Caco-2 (cell line): ENCODE measurements at regions not wholly inside any gene's neighbourhood (a gene's known extent, or its start where the extent isn't known, plus 50 kb on each side); places are given as distances from the start of the nearest gene placed in this dataset.

Experiments used
- BruUV-seq: library from RNA; stranded (reverse); fragments of 400-500 nt; replicated peaks from 2 replicates; lab custom pipeline; 2021; lab: Mats Ljungman, UMichigan
- CTCF ChIA-PET: fragments of 300-600 bp; sonication (Branson Sonifier 250); formaldehyde crosslinking; loops from one replicate; lab custom pipeline; 2022; ENCODE audit warnings: antibody characterized with exemption; lab: Charles Lee
- POLR2A ChIA-PET: fragments of 300-600 bp; sonication (Branson Sonifier 250); formaldehyde crosslinking; loops from one replicate; lab custom pipeline; 2022; ENCODE audit warnings: antibody characterized with exemption; lab: Charles Lee
- DNase-seq, 2 experiments: peaks; one replicate each; pipeline versions ENCODE4 v3.0.0 to v3.0.0-alpha.2; 2020 to 2022
- H3K27me3 ChIP-seq: replicated peaks from 2 replicates; pipeline ENCODE4 v1.6.0; 2011; ENCODE audit warnings: low read length; ENCODE audit not compliant: control insufficient read depth, insufficient read depth
- H3K36me3 ChIP-seq: 2 replicates; pipeline ENCODE4 v1.5.1; 2011; ENCODE audit warnings: low read length; ENCODE audit not compliant: control insufficient read depth, insufficient read depth
- H3K4me1 ChIP-seq: fragments of 250-450 bp; sonication (Bioruptor Pico); 2 replicates; pipeline ENCODE4 v1.5.1; 2020; ENCODE audit warnings: mild to moderate bottlenecking
- H3K4me3 ChIP-seq: 2 replicates; pipeline ENCODE4 v1.5.1; 2011; ENCODE audit warnings: low read depth, mild to moderate bottlenecking, control low read depth, low read length
- H3K9me3 ChIP-seq: fragments of 250-450 bp; sonication (Bioruptor Pico); 2 replicates; pipeline ENCODE4 v1.5.1; 2020; ENCODE audit warnings: mild to moderate bottlenecking, moderate library complexity
- H3K27ac Mint-ChIP-seq: one replicate; pipeline ENCODE4 v1.8.0; 2022; ENCODE audit warnings: mixed read lengths; ENCODE audit not compliant: unreplicated experiment
- H3K27me3 Mint-ChIP-seq: one replicate; pipeline ENCODE4 v1.8.0; 2022; ENCODE audit warnings: mixed read lengths; ENCODE audit not compliant: insufficient read depth, unreplicated experiment
- H3K36me3 Mint-ChIP-seq: one replicate; pipeline ENCODE4 v1.8.0; 2022; ENCODE audit warnings: mild to moderate bottlenecking, mixed read lengths; ENCODE audit not compliant: insufficient read depth, unreplicated experiment
- H3K4me1 Mint-ChIP-seq: one replicate; pipeline ENCODE4 v1.8.0; 2022; ENCODE audit warnings: low read depth, mixed read lengths; ENCODE audit not compliant: unreplicated experiment
- H3K4me3 Mint-ChIP-seq: one replicate; pipeline ENCODE4 v1.8.0; 2022; ENCODE audit warnings: mild to moderate bottlenecking, moderate library complexity, mixed read lengths; ENCODE audit not compliant: unreplicated experiment
- H3K9me3 Mint-ChIP-seq: one replicate; pipeline ENCODE4 v1.8.0; 2022; ENCODE audit warnings: mixed read lengths; ENCODE audit not compliant: unreplicated experiment
- intact Hi-C: fragments of 100-400 bp; cut with micrococcal nuclease; formaldehyde crosslinking; loops from one replicate; pipeline ENCODE4 v1.10.0; 2022; ENCODE audit not compliant: unreplicated experiment
- TF ChIP-seq, protein P1 (sequence below), 2 experiments: fragments of 200-600 bp in 1 of 2; IDR thresholded peaks; 1 replicate in 1 of 2; 2 replicates in 1 of 2; pipeline versions ENCODE4 v1.5.1 to v1.8.0; 2011 to 2022; ENCODE audit warnings: antibody characterized with exemption in 1 of 2, control low read depth in 1 of 2, inconsistent platforms in 1 of 2, low read depth in 1 of 2, low read length in 1 of 2, mild to moderate bottlenecking in 1 of 2, moderate library complexity in 1 of 2; ENCODE audit not compliant: insufficient read depth in 1 of 2, severe bottlenecking in 1 of 2, unreplicated experiment in 1 of 2

DNA sequence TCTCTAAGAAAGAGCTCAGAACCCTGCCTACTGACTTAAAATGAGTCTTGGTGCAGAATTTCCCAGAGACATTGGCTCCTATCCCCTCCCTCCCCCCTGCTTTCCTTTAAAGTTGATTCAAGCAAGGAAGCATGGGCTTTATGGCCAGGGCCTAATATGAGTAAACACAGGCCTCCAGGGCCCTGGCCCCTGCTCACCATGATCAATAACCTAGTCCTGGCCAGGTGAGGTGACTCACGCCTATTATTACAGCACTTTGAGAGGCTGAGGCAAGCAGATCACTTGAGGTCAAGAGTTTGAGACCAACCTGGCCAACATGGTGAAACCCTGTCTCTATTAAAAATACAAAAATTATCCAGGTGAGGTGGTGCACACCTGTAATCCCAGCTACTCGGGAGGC lies 165.1 kb upstream of the TMCC3 start:
- no peaks in the 10 kb centered on the region for H3K4me1 ChIP-seq
- DNase-seq = no peak
- H3K4me3 Mint-ChIP-seq = no peak overlapping the region
- TF ChIP-seq, protein P1, sequence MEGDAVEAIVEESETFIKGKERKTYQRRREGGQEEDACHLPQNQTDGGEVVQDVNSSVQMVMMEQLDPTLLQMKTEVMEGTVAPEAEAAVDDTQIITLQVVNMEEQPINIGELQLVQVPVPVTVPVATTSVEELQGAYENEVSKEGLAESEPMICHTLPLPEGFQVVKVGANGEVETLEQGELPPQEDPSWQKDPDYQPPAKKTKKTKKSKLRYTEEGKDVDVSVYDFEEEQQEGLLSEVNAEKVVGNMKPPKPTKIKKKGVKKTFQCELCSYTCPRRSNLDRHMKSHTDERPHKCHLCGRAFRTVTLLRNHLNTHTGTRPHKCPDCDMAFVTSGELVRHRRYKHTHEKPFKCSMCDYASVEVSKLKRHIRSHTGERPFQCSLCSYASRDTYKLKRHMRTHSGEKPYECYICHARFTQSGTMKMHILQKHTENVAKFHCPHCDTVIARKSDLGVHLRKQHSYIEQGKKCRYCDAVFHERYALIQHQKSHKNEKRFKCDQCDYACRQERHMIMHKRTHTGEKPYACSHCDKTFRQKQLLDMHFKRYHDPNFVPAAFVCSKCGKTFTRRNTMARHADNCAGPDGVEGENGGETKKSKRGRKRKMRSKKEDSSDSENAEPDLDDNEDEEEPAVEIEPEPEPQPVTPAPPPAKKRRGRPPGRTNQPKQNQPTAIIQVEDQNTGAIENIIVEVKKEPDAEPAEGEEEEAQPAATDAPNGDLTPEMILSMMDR (IDR thresholded peaks at IDR 0.05; ENCODE audit: insufficient read depth in 1 of 2, low read depth in 1 of 2, low read length in 1 of 2, severe bottlenecking in 1 of 2, unreplicated experiment in 1 of 2) = no peak
- no peak overlapping the region for H3K27ac Mint-ChIP-seq
- no peaks in the 10 kb centered on the region; the same call in 1 of the 2 replicates for H3K27me3 ChIP-seq
- ChIA-PET CTCF (no interaction called here), POLR2A (no interaction called here)
- no peaks in the 10 kb centered on the region for H3K27me3 Mint-ChIP-seq
- no peaks in the 10 kb centered on the region for H3K36me3 ChIP-seq
- no peak overlapping the region for H3K4me3 ChIP-seq
- H3K9me3 ChIP-seq = peaks cover 29% of the 10 kb centered on the region
- H3K36me3 Mint-ChIP-seq = no peaks in the 10 kb centered on the region
- no TSS peak for BruUV-seq
- intact Hi-C loops = no loop called here
- no peaks in the 10 kb centered on the region for H3K4me1 Mint-ChIP-seq
- peaks cover 19% of the 10 kb centered on the region for H3K9me3 Mint-ChIP-seq

DNA sequence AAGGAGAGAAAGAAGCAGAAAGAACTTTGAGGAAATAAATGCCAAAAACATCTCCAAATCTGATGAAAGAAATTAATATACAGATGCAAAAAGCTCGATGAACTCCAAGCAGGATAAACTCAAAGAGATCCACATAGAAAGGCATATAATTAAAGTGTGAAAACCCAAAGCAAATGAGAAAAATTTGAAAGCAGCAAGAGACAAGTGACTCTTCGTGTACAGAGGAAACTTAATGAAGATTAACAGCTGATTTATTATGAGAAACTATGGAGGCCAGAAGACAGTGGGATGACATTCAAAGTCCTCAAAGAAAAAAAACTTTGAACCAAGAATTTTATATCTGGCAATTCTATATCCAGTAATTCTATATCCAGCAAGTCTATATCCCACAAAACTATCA lies 163.0 kb upstream of the TMCC3 start:
- H3K9me3 Mint-ChIP-seq = peaks cover 19% of the 10 kb centered on the region
- no peaks in the 10 kb centered on the region for H3K27me3 Mint-ChIP-seq
- Histone ChIP-seq H3K36me3 (no peaks in the 10 kb centered on the region), H3K27me3 (no peaks in the 10 kb centered on the region), H3K4me3 (no peak overlapping the region), H3K9me3 (peaks cover 29% of the 10 kb centered on the region), H3K4me1 (no peaks in the 10 kb centered on the region)
- TF ChIP-seq, protein P1 (IDR thresholded peaks at IDR 0.05; ENCODE audit: insufficient read depth in 1 of 2, low read depth in 1 of 2, low read length in 1 of 2, severe bottlenecking in 1 of 2, unreplicated experiment in 1 of 2) = no peak
- intact Hi-C loops = no loop called here
- no peaks in the 10 kb centered on the region for H3K36me3 Mint-ChIP-seq
- H3K4me1 Mint-ChIP-seq = no peaks in the 10 kb centered on the region
- CTCF ChIA-PET = no interaction called here
- no peak overlapping the region for H3K4me3 Mint-ChIP-seq
- no TSS peak for BruUV-seq
- DNase-seq = no peak
- POLR2A ChIA-PET = no interaction called here
- H3K27ac Mint-ChIP-seq = no peak overlapping the region

DNA sequence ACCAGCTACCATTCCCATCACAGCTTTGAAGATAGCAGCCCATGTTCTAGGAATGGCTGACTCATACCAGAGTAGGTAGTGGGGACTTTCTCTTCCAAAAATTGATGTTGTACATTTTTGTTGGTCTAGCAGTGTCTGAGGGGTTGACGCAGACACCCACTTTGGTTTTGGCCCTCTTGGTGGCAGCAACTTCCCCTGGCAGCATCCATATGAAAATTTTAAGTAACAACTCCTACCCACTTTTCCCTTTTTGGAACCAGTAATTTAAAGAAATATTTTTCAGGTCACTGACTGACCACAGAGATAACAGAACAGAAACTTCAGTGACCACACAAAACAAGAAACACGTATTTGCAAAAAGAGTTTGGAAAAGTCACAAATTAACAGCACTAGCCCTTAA lies 162.0 kb upstream of the TMCC3 start:
- H3K4me1 Mint-ChIP-seq = no peaks in the 10 kb centered on the region
- peaks cover 19% of the 10 kb centered on the region for H3K9me3 Mint-ChIP-seq
- Histone ChIP-seq H3K9me3 (peaks cover 29% of the 10 kb centered on the region), H3K4me1 (no peaks in the 10 kb centered on the region), H3K4me3 (no peak overlapping the region), H3K27me3 (no peaks in the 10 kb centered on the region), H3K36me3 (no peaks in the 10 kb centered on the region)
- no peaks in the 10 kb centered on the region for H3K27me3 Mint-ChIP-seq
- H3K4me3 Mint-ChIP-seq = no peak overlapping the region
- ChIA-PET CTCF (no interaction called here), POLR2A (no interaction called here)
- TF ChIP-seq, protein P1 (IDR thresholded peaks at IDR 0.05; ENCODE audit: insufficient read depth in 1 of 2, low read depth in 1 of 2, low read length in 1 of 2, severe bottlenecking in 1 of 2, unreplicated experiment in 1 of 2) = no peak
- intact Hi-C loops = no loop called here
- BruUV-seq = no TSS peak
- H3K27ac Mint-ChIP-seq = no peak overlapping the region
- H3K36me3 Mint-ChIP-seq = no peaks in the 10 kb centered on the region
- no peak for DNase-seq
